HG03139 (cell line): ENCODE measurements at regions not wholly inside any gene's neighbourhood (a gene's known extent, or its start where the extent isn't known, plus 50 kb on each side); places are given as distances from the start of the nearest gene placed in this dataset.

ENCODE experiments used
- ATAC-seq: cut with Tn5 transposase; IDR thresholded peaks from one replicate; pipeline ENCODE4 v1.9.1; 2021; ENCODE audit not compliant: unreplicated experiment

DNA sequence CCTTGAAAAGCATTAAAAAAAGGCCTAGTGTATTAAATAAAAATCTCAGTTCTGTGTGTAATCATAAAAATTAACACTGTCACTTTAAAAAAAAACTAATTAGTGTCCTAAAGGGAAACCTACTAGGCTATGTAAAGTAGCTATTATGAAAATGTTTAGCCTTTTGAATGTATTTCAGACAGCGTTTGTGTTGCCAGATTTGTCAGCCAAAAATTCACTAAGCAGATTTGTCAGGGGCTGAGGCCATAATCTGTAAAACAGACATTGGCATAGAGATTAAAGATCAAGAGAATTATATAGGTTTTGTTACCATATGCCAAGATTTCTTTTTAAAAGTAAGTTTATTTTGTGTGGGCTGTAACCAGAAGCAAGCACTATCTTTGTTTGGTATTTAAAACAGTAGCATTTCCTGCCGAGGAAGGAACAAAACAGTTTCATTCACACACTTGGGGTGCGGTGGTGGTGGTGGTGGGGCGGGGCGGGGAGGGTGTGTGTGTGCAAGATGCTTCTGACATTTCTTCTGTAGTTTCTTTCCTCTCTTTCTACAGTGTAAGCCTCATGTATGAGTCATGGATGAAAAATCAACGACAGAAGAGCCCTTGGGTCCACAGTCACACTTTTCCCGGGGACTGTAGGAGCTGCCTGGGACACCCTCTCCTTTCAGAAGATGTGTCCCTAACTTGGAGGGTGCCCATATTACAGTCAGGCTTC, 328.5 kb upstream of the FANCL start:
- no peak for ATAC-seq

DNA sequence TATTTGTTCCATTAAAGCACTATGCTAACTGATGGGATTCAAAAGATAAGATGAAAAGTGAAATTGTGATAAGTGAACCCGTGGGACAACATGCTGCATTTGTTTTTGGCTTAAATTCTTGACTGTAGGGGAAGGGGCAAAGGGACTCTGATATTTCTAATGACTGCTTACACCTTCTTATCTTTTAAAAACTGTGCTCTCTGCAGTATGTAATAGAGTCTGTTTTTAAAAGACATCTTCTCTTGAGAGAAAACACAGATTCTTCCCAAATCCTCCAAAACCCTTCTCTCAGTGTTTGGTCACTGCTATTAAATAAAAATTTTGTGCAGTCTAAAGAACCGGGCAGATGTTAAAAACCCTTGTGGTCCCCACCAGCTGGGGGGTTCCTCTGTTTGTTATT, 327.8 kb upstream of the FANCL start:
- ATAC-seq = no peak

GRCh38 chr2:58562276-58562675, 321.2 kb upstream of the FANCL start:
- ATAC-seq = no peak

- no peak for ATAC-seq
These were observed 319.4 kb upstream of the FANCL start for GRCh38 chr2:58560531-58560930.

- ATAC-seq = no peak
These were observed 317.8 kb upstream of the FANCL start for GRCh38 chr2:58558881-58559280.

DNA sequence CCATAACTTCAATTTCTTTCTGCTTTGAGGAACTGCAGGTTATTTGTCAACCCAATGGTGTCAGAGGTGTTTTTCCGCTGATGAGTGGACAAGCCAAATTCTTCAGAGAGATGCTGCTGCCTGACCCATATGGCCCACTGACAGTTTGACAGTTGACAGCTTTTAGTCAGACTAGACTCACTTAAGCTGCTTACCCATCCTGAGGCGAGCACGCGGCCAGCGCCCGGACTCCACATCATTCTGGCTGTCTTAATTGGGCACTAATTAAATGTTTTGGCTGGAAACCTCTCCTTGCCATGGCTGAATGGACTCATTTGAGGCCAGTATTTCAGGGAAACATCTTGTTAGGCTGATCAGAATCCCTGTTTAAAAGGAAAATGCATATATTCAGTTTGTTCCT, 316.1 kb upstream of the FANCL start:
- ATAC-seq = no peak

GRCh38 chr2:58553937-58554336, 312.8 kb upstream of the FANCL start:
- no peak for ATAC-seq

DNA sequence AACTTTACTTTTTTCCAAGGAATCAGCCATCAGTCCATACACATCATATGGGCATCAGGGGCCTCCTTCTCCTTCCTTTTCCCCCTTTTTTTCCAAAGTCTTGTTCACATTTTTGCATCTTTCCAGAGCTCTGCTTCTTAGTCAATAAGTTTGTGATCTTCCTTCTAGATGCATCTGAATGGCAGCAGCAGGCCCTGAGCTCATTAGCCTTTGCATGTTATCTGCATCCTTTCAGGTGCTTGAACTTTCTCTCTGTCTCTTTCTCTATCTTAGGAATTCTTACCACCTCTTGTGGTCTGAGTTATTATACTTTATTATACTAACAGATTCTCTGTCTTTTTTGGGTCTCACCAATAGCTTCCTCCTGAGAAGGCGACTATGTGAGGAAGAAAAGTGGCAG, 312.4 kb upstream of the FANCL start:
- ATAC-seq = no peak

DNA sequence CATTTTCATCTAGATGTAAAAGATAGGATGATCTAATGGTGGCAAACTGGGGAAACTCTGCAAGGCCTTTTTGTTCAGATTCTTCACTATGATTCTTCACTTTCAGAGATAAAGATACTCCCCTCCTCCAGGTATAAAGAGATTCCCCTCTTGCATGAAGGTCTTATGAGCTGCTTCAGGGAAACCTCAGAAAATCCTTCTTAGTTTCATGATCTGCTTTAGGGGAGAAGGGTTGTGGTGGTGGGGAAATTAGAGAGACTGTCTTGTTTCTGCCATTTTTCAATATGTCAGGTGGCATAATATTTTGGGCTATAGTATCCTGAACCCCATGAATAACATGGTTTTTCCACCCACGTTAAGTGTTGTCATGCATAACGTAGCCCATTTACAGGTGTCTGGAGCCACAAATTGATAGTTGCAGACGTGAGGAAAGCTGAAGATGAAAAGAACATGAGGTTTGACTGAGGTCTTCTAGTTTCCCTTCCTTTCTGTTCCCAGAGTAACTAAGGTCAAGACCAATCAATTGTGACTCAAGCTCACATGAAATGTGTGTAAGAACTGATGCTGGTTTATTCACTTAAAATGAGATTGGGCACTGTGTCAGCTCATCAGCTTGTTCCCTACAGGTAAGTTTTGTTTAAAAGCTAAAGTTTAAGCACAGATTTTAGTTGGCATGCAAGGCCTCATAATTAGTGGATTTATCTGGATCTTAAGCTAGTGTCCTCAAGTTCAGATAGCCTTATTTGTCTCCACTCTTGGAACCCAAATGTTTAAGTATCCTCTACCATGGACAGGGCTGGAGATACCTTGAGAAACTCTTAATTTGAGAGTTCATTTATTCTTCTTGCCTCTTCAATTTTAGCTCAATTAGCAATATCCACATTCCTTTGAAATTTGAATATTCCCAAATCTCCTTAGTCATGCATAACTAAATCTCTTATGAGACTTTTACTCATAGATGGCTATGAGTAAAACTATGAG, 304.5 kb upstream of the FANCL start:
- no peak for ATAC-seq

GRCh38 chr2:58543442-58543841, 302.3 kb upstream of the FANCL start:
- no peak for ATAC-seq

GRCh38 chr2:58541511-58541910, 300.4 kb upstream of the FANCL start:
- no peak for ATAC-seq

- ATAC-seq = no peak
These were observed 299.6 kb upstream of the FANCL start for GRCh38 chr2:58540681-58541080.

DNA sequence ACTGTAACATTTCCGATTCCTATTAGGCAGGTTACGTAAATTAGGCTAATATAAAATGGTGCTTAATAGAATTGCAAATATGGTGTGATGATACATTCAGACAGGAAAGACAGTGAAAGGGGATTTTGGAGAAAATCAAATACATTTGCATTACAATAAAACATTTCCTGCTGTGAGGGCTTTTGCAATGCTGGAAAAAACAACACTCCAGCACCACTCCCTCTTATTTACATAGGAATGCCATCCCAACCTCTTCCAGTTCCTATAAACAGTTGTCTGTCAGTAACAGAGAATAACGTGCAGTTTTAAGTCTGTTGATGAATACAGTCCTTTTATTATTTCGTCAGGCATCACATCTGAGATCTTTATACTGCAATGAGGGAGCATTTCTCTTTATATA, 298.8 kb upstream of the FANCL start:
- ATAC-seq = no peak

DNA sequence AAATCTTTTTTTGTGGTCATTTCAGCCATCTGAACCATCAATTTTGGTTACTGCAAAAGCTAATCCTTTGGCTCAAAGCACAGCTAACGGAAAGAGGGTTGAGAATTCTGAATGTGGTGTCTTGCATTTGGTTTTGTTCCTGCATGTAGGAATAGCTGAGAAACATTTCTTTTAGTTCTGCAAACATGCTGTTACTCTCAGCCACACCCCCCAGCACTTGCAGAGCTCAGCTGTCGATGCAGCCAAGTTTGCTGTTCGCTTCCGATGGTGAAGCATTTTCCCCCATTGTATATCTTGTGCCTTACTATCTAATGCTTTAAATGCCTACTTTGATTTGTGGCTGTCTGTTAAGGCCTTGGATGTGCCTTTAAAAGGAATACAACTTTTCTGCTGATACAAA, 294.9 kb upstream of the FANCL start:
- no peak for ATAC-seq

GRCh38 chr2:58535182-58535581, 294.1 kb upstream of the FANCL start:
- no peak for ATAC-seq

DNA sequence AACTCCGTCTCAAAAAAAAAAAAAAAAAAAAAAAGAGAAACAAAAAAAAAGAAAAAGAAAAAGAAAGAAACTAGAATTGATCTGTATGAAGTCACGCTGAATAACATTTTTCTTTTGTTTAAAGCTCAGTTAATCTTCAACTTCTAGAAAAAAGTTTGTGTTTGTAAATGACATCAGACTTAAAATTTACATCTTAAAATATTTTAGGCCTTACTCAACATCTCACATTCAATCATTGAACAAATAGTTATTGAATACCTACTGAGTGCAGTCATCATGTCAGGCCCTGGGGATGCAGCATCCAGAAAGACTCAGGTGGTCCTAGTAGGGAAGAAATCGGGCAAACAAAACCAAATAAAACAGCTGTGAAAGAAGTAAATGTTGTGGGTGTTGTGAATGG, 292.3 kb upstream of the FANCL start:
- no peak for ATAC-seq

GRCh38 chr2:58532641-58533040, 291.5 kb upstream of the FANCL start:
- ATAC-seq = no peak

- ATAC-seq = no peak
These were observed 286.5 kb upstream of the FANCL start for GRCh38 chr2:58527647-58528046.

DNA sequence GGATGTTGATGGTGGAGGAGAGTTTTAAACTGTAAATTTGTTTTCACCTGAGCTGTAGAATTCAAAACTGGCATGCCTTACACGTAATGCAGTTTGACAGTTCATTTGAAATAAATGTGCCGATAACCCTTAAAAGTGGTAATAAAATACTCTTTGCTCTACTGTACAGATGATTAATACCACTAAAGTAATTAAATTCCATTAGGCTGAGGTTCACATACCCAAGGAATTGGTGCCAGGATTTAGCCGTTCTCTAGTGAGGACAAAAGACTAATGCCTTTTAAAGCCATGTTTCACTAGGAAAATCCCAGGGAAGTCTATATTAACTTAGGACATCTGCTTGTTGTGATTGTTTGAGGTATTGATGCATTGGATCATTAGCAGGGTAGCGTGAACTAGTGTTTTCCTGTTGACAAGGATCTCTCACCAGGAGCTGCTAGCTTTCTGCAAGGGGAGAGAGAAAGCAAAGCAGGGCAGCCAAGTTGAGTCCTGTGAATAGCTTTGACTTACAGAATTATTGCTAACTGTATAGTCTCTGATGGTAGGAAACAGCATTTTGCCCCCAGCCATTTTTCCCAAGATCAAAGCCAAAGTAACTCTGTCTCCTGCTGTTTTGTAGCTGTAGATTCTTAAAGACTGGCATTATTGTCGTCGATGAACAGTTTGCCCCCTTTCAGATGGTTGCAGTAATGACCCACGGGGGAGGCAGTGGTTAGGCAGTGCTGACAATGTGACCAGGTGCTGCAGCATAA, 280.9 kb upstream of the FANCL start:
- no peak for ATAC-seq

- no peak for ATAC-seq
These were observed 279.8 kb upstream of the FANCL start for GRCh38 chr2:58520903-58521302.

DNA sequence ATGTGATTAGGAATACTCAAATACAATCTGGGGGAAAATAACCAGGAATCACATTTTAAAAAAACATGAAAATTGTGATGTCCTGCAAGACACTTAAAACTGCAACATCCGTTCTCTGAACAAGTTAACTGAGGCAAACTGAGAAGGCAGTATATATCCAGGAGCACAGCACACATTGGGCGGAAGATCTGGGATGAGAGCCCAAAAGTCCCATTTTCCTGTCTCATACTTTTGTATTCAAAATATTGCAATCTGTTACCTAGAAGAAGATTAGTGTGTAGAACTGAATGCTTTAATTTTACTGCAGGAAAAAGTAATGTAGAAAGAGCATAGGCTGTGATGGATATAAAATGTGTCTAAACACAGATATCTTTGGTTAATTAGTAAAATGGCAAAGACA, 276.8 kb upstream of the FANCL start:
- no peak for ATAC-seq

DNA sequence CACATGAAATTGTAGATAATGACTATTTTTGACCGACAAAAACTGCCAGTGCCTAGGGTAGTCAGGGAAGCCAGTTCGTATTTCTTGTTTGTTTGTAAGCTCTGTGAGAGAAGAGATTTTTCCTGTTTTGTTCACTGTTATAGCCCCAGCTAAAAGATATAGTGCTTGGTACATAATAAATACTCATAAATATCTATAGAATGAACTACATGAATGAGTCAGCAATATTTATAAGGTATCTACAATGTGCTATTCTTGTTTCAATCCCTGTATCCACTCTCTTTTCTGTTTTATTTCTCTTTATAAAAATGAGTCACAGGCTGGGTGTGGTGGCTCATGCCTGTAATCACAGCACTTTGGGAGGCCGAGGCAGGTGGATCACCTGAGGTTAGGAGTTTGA, 275.6 kb upstream of the FANCL start:
- no peak for ATAC-seq
